ENCODE measurements at regions not wholly inside any gene's neighbourhood (a gene's known extent, or its start where the extent isn't known, plus 50 kb on each side); places are given as distances from the start of the nearest gene placed in this dataset.

DNA sequence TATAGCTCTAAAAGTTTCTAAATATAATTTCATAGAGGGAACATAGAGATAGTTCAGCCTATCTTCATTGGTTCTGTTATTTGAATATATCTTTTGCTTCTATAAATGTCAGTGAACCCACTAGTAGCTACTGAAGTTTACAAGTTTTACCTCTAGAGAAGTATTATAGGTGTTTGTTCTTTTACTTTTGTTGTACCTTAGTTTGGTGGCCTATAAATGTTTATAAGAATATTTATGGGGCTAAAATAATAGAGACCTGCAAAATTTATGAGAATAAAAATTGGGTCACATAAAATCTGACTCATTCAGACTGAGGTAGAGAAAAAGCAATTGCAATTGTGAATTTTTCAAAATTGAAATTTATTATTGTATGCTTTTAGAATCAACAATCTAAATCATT lies 162.6 kb downstream of the SERPINI1 start:
- no peak for FAIRE-seq
- TF ChIP-seq, protein P1, sequence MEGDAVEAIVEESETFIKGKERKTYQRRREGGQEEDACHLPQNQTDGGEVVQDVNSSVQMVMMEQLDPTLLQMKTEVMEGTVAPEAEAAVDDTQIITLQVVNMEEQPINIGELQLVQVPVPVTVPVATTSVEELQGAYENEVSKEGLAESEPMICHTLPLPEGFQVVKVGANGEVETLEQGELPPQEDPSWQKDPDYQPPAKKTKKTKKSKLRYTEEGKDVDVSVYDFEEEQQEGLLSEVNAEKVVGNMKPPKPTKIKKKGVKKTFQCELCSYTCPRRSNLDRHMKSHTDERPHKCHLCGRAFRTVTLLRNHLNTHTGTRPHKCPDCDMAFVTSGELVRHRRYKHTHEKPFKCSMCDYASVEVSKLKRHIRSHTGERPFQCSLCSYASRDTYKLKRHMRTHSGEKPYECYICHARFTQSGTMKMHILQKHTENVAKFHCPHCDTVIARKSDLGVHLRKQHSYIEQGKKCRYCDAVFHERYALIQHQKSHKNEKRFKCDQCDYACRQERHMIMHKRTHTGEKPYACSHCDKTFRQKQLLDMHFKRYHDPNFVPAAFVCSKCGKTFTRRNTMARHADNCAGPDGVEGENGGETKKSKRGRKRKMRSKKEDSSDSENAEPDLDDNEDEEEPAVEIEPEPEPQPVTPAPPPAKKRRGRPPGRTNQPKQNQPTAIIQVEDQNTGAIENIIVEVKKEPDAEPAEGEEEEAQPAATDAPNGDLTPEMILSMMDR (IDR thresholded peaks at IDR 0.05; ENCODE audit: insufficient read depth, missing control alignments) = no peak
- no peak for DNase-seq (ENCODE audit: insufficient read length, low spot score)

DNA sequence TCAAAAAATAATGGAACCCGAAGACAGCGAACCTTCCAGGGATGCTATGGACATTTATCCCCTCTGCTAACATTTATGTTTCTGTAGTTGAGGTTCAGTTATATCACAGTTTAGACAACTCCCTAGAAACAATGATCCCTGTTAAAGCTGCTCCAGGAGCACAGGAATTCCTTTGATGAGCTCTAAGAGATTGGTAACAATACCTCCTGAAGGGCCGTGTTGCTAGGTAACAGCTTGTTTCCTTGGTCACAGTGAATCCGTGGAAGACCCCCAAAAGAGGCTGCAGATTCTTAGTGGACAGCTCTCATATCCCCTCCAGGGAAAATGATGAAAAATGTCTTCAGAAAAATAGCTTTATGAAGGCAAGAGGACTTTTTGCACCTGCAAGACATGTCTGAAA lies 160.2 kb downstream of the SERPINI1 start:
- TF ChIP-seq, protein P1 (IDR thresholded peaks at IDR 0.05; ENCODE audit: insufficient read depth, missing control alignments) = no peak
- DNase-seq (ENCODE audit: insufficient read length, low spot score) (no peak), FAIRE-seq (no peak)

DNA sequence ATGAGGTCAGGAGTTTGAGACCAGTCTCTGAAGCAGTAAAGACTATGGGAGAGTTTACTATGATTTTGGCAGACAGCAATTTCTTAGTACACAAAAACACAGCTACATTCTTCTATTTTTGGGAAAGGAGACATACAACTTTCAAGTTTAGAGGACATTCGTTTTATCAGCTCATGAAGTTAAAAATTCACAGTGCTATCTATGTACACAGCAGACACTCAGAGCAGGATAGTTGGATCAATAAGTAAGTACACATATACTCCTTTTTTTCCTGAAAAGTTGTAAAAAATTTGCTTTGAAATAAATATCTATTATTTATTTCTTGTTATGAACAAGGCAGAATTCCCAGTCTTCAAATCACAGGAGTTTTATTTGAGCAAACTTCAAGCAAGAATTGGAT lies 159.7 kb downstream of the SERPINI1 start:
- DNase-seq (ENCODE audit: insufficient read length, low spot score) = no peak
- TF ChIP-seq, protein P1 (IDR thresholded peaks at IDR 0.05; ENCODE audit: insufficient read depth, missing control alignments) = no peak

DNA sequence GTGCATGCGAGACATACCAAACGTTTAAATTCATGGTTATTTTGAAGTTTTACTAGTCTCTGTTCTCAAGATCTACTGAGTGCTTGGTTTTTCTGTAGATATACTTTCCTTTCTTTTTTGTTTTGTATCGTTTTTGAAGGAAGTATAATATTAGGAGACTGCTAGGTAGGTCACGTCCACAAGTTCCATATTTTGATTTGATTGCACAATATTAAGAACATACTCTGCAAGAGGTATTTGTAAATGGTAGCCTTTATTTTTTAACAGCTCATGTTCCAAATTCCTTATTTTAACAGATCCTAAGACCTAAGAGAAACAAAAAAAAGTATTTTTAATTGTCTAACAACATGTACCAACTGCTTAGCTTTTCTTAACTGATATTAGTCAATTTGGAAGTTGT lies 156.7 kb downstream of the SERPINI1 start:
- FAIRE-seq (no peak), DNase-seq (ENCODE audit: insufficient read length, low spot score) (no peak)
- TF ChIP-seq, protein P1 (IDR thresholded peaks at IDR 0.05; ENCODE audit: insufficient read depth, missing control alignments) = no peak

More for the DNA sequence above, 159.7 kb downstream of the SERPINI1 start:
- no peak for FAIRE-seq

DNA sequence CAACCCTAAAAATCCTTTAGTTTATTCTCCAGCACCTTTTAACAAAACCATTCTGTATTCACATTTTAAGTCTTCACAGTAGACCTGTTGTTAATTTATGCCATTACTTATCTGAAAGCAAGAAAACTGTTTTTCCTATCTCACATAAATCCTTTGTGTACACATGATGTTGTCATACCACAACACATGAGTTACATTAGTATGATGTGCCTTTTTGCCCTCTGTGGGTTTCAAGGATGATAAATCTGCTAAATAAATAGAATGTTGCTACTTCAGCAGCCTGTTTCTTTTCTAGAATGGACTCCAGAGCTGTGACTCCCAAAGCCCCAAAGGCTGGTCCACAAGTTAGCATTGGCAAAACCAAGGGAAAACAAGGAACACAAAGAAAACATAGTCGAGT lies 151.6 kb downstream of the SERPINI1 start:
- DNase-seq (ENCODE audit: insufficient read length, low spot score) = no peak
- TF ChIP-seq, protein P1 (IDR thresholded peaks at IDR 0.05; ENCODE audit: insufficient read depth, missing control alignments) = no peak
- no peak for FAIRE-seq

DNA sequence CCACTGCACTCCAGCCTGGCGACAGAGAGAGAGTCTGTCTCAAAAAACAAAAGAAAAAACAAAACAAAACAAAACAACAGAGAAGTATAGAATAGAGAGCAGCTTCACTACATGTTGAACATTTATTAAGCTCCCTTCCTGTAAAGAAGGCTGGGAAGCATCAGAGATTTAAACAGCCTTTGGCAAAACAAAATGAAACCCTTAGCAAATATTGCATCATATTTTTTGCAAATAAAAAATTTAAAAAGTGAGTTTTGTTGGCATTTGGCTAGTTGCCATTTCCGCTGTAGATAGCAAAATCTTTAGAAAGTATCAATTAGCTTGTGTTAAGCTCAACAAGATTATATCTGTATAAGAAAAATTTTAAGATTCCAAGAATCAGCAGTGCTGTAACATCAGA lies 151.2 kb downstream of the SERPINI1 start:
- no peak for DNase-seq (ENCODE audit: insufficient read length, low spot score)
- no peak for FAIRE-seq
- TF ChIP-seq, protein P1 (IDR thresholded peaks at IDR 0.05; ENCODE audit: insufficient read depth, missing control alignments) = no peak

DNA sequence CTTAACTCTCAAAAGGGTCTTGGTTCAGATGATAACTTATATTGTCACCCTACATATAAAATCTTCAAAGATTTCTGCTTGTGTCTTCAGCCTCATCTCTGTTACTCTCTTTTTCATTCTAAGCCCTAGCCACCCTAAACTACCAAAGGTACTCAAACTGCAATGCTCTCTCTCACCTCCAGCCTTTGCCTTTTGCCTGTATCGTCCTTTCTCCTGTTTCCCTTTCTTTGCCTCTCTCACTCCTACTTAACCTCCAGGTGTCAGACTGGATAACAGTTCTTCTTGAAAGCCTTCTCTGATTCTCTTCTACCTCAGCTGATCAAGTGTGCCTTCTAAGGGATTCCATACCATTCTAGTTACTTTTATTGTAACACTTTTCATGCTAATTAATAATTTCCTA lies 149.8 kb downstream of the SERPINI1 start:
- no peak for DNase-seq (ENCODE audit: insufficient read length, low spot score)
- TF ChIP-seq, protein P1 (IDR thresholded peaks at IDR 0.05; ENCODE audit: insufficient read depth, missing control alignments) = no peak
- no peak for FAIRE-seq

Measured in D721Med (cell line).